ENCODE measurements at regions not wholly inside any gene's neighbourhood (a gene's known extent, or its start where the extent isn't known, plus 50 kb on each side); places are given as distances from the start of the nearest gene placed in this dataset.

DNA sequence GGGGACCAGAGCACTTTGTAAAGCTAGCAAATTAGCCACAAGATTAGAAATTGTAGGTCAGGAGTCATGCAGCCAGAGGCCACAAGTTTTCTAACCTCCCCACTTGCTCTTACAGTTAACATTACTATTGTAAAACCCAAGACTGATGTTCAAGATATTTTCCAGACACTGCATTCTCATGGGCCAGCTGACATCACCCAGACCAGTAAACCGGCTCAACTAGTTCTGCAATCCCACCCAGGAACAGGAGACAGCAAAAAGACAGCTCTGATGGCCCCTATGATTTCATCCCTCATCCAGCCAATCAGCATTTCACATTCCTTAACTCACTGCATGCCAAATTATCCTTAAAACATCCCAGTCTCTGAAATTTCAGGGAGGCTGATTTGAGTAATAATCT, 178.5 kb downstream of the PRR20E start:
- ATAC-seq (no peak), DNase-seq (ENCODE audit: low spot score) (no peak)
- no peak overlapping the region for H3K4me3 Mint-ChIP-seq
- POLR2A ChIA-PET, result no interaction called here
- H3K9me3 Mint-ChIP-seq, result no peaks in the 10 kb centered on the region
- 0 out of 2 replicates have a peak, but pooled peaks cover 3% of the 10 kb centered on the region for H3K4me1 Mint-ChIP-seq
- no peaks in the 10 kb centered on the region for H3K36me3 Mint-ChIP-seq
- H3K27ac Mint-ChIP-seq, result no peak overlapping the region
- CTCF ChIA-PET, result no interaction called here
- no peaks in the 10 kb centered on the region for H3K27me3 Mint-ChIP-seq (ENCODE audit: low read depth)
- no peak for TF ChIP-seq TEAD1 (CRISPR knock-in tag; IDR thresholded peaks at IDR 0.05)
- TF ChIP-seq, protein P1, sequence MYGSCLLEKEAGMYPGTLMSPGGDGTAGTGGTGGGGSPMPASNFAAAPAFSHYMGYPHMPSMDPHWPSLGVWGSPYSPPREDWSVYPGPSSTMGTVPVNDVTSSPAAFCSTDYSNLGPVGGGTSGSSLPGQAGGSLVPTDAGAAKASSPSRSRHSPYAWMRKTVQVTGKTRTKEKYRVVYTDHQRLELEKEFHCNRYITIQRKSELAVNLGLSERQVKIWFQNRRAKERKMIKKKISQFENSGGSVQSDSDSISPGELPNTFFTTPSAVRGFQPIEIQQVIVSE (CRISPR knock-in tag; IDR thresholded peaks at IDR 0.05; ENCODE audit: borderline replicate concordance), result no peak
- TF ChIP-seq ZNF423 (CRISPR knock-in tag; IDR thresholded peaks at IDR 0.05), result no peak
- TF ChIP-seq ZNF671 (CRISPR knock-in tag; IDR thresholded peaks at IDR 0.05), result no peak
- TF ChIP-seq, protein P2, sequence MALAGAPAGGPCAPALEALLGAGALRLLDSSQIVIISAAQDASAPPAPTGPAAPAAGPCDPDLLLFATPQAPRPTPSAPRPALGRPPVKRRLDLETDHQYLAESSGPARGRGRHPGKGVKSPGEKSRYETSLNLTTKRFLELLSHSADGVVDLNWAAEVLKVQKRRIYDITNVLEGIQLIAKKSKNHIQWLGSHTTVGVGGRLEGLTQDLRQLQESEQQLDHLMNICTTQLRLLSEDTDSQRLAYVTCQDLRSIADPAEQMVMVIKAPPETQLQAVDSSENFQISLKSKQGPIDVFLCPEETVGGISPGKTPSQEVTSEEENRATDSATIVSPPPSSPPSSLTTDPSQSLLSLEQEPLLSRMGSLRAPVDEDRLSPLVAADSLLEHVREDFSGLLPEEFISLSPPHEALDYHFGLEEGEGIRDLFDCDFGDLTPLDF (CRISPR knock-in tag; IDR thresholded peaks at IDR 0.05), result no peak
- no peak for TF ChIP-seq SMAD4 (CRISPR knock-in tag; IDR thresholded peaks at IDR 0.05)
- TF ChIP-seq ATF1 (CRISPR knock-in tag; IDR thresholded peaks at IDR 0.05), result no peak
- no peak for TF ChIP-seq CREM (CRISPR knock-in tag; IDR thresholded peaks at IDR 0.05)
- TF ChIP-seq, protein P3, sequence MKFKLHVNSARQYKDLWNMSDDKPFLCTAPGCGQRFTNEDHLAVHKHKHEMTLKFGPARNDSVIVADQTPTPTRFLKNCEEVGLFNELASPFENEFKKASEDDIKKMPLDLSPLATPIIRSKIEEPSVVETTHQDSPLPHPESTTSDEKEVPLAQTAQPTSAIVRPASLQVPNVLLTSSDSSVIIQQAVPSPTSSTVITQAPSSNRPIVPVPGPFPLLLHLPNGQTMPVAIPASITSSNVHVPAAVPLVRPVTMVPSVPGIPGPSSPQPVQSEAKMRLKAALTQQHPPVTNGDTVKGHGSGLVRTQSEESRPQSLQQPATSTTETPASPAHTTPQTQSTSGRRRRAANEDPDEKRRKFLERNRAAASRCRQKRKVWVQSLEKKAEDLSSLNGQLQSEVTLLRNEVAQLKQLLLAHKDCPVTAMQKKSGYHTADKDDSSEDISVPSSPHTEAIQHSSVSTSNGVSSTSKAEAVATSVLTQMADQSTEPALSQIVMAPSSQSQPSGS (CRISPR knock-in tag; IDR thresholded peaks at IDR 0.05; ENCODE audit: borderline replicate concordance, low read depth), result no peak
- TF ChIP-seq, protein P4, sequence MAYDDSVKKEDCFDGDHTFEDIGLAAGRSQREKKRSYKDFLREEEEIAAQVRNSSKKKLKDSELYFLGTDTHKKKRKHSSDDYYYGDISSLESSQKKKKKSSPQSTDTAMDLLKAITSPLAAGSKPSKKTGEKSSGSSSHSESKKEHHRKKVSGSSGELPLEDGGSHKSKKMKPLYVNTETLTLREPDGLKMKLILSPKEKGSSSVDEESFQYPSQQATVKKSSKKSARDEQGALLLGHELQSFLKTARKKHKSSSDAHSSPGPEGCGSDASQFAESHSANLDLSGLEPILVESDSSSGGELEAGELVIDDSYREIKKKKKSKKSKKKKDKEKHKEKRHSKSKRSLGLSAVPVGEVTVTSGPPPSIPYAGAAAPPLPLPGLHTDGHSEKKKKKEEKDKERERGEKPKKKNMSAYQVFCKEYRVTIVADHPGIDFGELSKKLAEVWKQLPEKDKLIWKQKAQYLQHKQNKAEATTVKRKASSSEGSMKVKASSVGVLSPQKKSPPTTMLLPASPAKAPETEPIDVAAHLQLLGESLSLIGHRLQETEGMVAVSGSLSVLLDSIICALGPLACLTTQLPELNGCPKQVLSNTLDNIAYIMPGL (CRISPR knock-in tag; IDR thresholded peaks at IDR 0.05), result no peak
- TF ChIP-seq, protein P5, sequence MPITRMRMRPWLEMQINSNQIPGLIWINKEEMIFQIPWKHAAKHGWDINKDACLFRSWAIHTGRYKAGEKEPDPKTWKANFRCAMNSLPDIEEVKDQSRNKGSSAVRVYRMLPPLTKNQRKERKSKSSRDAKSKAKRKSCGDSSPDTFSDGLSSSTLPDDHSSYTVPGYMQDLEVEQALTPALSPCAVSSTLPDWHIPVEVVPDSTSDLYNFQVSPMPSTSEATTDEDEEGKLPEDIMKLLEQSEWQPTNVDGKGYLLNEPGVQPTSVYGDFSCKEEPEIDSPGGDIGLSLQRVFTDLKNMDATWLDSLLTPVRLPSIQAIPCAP (CRISPR knock-in tag; IDR thresholded peaks at IDR 0.05), result no peak
- TF ChIP-seq ZNF138 (CRISPR knock-in tag; conservative IDR thresholded peaks at IDR 0.05), result no peak

DNA sequence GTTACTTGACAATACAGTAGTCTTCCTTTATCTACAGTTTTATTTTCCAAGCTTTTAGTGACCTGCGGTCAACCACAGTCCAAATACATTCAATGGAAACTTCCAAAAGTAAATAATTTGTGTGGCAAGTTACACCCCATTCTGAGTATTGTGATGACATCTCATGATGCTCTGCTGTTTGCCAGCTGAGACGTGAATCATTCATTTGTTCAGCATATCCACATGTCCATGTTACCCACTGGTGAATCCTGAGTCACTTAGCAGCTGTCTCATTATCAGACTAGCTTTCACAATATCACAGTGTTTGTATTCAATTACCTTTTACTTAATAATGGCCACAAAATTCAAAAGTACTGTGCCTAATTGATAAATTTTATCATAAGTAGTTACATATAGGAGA, 179.8 kb downstream of the PRR20E start:
- ATAC-seq, result no peak
- no peak overlapping the region for H3K27ac Mint-ChIP-seq

More for the DNA sequence above, 179.8 kb downstream of the PRR20E start:
- 0 out of 2 replicates have a peak, but pooled peaks cover 3% of the 10 kb centered on the region for H3K4me1 Mint-ChIP-seq
- TF ChIP-seq, protein P6, sequence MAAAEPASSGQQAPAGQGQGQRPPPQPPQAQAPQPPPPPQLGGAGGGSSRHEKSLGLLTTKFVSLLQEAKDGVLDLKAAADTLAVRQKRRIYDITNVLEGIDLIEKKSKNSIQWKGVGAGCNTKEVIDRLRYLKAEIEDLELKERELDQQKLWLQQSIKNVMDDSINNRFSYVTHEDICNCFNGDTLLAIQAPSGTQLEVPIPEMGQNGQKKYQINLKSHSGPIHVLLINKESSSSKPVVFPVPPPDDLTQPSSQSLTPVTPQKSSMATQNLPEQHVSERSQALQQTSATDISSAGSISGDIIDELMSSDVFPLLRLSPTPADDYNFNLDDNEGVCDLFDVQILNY (CRISPR knock-in tag; IDR thresholded peaks at IDR 0.05), result no peak
- TF ChIP-seq ZNF396 (CRISPR knock-in tag; IDR thresholded peaks at IDR 0.05; ENCODE audit: borderline replicate concordance) (no peak), SP1 (CRISPR knock-in tag; conservative IDR thresholded peaks at IDR 0.05) (no peak), ESRRA (CRISPR knock-in tag; IDR thresholded peaks at IDR 0.05; ENCODE audit: borderline replicate concordance) (no peak), RELA (CRISPR knock-in tag; IDR thresholded peaks at IDR 0.05; ENCODE audit: borderline replicate concordance) (no peak)
- TF ChIP-seq, protein P7, sequence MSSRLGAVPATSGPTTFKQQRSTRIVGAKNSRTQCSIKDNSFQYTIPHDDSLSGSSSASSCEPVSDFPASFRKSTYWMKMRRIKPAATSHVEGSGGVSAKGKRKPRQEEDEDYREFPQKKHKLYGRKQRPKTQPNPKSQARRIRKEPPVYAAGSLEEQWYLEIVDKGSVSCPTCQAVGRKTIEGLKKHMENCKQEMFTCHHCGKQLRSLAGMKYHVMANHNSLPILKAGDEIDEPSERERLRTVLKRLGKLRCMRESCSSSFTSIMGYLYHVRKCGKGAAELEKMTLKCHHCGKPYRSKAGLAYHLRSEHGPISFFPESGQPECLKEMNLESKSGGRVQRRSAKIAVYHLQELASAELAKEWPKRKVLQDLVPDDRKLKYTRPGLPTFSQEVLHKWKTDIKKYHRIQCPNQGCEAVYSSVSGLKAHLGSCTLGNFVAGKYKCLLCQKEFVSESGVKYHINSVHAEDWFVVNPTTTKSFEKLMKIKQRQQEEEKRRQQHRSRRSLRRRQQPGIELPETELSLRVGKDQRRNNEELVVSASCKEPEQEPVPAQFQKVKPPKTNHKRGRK (CRISPR knock-in tag; IDR thresholded peaks at IDR 0.05; ENCODE audit: borderline replicate concordance), result no peak
- TF ChIP-seq, protein P8, sequence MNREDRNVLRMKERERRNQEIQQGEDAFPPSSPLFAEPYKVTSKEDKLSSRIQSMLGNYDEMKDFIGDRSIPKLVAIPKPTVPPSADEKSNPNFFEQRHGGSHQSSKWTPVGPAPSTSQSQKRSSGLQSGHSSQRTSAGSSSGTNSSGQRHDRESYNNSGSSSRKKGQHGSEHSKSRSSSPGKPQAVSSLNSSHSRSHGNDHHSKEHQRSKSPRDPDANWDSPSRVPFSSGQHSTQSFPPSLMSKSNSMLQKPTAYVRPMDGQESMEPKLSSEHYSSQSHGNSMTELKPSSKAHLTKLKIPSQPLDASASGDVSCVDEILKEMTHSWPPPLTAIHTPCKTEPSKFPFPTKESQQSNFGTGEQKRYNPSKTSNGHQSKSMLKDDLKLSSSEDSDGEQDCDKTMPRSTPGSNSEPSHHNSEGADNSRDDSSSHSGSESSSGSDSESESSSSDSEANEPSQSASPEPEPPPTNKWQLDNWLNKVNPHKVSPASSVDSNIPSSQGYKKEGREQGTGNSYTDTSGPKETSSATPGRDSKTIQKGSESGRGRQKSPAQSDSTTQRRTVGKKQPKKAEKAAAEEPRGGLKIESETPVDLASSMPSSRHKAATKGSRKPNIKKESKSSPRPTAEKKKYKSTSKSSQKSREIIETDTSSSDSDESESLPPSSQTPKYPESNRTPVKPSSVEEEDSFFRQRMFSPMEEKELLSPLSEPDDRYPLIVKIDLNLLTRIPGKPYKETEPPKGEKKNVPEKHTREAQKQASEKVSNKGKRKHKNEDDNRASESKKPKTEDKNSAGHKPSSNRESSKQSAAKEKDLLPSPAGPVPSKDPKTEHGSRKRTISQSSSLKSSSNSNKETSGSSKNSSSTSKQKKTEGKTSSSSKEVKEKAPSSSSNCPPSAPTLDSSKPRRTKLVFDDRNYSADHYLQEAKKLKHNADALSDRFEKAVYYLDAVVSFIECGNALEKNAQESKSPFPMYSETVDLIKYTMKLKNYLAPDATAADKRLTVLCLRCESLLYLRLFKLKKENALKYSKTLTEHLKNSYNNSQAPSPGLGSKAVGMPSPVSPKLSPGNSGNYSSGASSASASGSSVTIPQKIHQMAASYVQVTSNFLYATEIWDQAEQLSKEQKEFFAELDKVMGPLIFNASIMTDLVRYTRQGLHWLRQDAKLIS (CRISPR knock-in tag; IDR thresholded peaks at IDR 0.05; ENCODE audit: borderline replicate concordance), result no peak
- TF ChIP-seq, protein P9, sequence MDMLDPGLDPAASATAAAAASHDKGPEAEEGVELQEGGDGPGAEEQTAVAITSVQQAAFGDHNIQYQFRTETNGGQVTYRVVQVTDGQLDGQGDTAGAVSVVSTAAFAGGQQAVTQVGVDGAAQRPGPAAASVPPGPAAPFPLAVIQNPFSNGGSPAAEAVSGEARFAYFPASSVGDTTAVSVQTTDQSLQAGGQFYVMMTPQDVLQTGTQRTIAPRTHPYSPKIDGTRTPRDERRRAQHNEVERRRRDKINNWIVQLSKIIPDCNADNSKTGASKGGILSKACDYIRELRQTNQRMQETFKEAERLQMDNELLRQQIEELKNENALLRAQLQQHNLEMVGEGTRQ (CRISPR knock-in tag; IDR thresholded peaks at IDR 0.05), result no peak
- H3K4me3 Mint-ChIP-seq, result no peak overlapping the region
- H3K36me3 Mint-ChIP-seq, result no peaks in the 10 kb centered on the region
- ChIA-PET CTCF (no interaction called here), POLR2A (no interaction called here)
- H3K27me3 Mint-ChIP-seq (ENCODE audit: low read depth), result no peaks in the 10 kb centered on the region
- DNase-seq (ENCODE audit: low spot score), result no peak
- no peaks in the 10 kb centered on the region for H3K9me3 Mint-ChIP-seq
